Activated T-helper 2 cell treated with anti-CD3 and anti-CD28 coated beads, Interferon-gamma antibody, Interleukin-2, Interleukin-4, amounts not matched to agents 10 μg/mL and 5 μg/mL and 100 μg/mL, durations not matched to agents 14 hours and 24 hours and 36 hours (primary cell): ENCODE measurements at regions not wholly inside any gene's neighbourhood (a gene's known extent, or its start where the extent isn't known, plus 50 kb on each side); places are given as distances from the start of the nearest gene placed in this dataset.

ENCODE experiments used
- DNase-seq: peaks from one replicate; pipeline ENCODE4 v3.0.0; 2021; ENCODE audit warnings: low spot score
- H3K27ac Mint-ChIP-seq: one replicate; pipeline ENCODE4 v1.8.0; 2021; ENCODE audit warnings: mixed read lengths
- H3K27me3 Mint-ChIP-seq: one replicate; pipeline ENCODE4 v1.8.0; 2021; ENCODE audit warnings: low read depth, mixed read lengths
- H3K36me3 Mint-ChIP-seq: one replicate; pipeline ENCODE4 v1.8.0; 2021; ENCODE audit warnings: low read depth, mixed read lengths
- H3K4me1 Mint-ChIP-seq: one replicate; pipeline ENCODE4 v1.8.0; 2021; ENCODE audit warnings: low read depth, mixed read lengths
- H3K4me3 Mint-ChIP-seq: one replicate; pipeline ENCODE4 v1.8.0; 2021; ENCODE audit warnings: low read depth, mild to moderate bottlenecking, moderate library complexity, mixed read lengths
- H3K9me3 Mint-ChIP-seq: one replicate; pipeline ENCODE4 v1.8.0; 2021; ENCODE audit warnings: mixed read lengths
- intact Hi-C: fragments of 100-400 bp; cut with micrococcal nuclease; formaldehyde crosslinking; loops from one replicate; pipeline ENCODE4 v1.15.1; 2023

DNA sequence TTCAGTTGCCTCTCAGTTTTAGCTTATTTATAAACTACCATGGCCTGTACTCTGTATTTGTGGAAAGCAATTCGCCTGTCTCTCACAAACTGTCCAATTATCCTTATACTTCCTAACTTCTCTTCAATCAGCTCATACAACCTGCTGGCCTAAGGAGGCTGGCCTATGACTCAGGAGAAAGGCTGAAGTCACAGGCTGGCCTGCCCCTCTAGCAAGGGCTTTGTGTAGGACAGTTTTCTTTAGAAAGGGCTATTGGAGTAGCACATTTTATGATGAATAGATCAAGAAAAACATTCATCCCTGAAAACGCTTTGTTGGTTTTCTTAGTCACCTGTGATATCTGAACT is 988.7 kb upstream of the ARRDC3 start:
- no peaks in the 10 kb centered on the region for H3K36me3 Mint-ChIP-seq
- H3K4me3 Mint-ChIP-seq, result no peak overlapping the region
- no peaks in the 10 kb centered on the region for H3K4me1 Mint-ChIP-seq
- H3K9me3 Mint-ChIP-seq, result peaks cover 10% of the 10 kb centered on the region
- intact Hi-C loops, result no loop called here
- H3K27me3 Mint-ChIP-seq, result no peaks in the 10 kb centered on the region
- H3K27ac Mint-ChIP-seq, result no peak overlapping the region
- DNase-seq, result no peak

DNA sequence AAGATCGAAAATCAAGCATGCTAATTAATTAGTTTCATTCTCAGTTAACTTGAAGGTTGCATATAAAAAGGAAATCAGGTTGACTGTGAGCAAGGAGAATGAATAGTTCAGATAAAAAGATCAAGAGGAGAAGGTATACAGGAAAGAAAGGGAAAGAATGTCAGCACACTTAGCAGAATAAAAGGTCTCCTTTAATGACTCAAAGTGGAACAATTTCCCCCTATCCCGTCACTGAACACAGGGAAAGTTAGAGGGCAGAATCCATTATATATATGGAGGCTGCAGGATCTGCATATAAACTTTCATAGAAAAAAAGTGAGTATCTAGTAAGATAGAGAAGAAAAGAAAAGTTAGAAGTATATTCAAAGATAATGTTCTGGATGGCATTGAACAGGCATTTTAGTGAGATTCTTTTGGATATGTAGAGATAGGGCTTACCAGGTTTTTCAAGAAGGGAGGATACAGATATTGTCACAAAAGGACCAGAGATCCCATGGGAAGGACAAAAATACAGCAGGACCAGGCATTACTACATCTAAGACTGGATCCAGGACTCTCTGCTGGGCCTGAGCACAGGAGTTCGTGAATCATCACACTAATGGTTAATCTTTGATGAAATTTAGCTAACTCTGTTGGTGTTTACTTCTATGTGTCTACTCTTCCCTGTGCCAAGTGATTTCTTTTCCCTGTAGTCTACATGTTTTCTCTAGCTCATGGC is 988.2 kb upstream of the ARRDC3 start:
- DNase-seq, result no peak
- no peak overlapping the region for H3K27ac Mint-ChIP-seq
- no peaks in the 10 kb centered on the region for H3K27me3 Mint-ChIP-seq
- H3K4me1 Mint-ChIP-seq, result no peaks in the 10 kb centered on the region
- intact Hi-C loops, result no loop called here
- H3K9me3 Mint-ChIP-seq, result peaks cover 10% of the 10 kb centered on the region
- H3K4me3 Mint-ChIP-seq, result no peak overlapping the region
- H3K36me3 Mint-ChIP-seq, result no peaks in the 10 kb centered on the region

DNA sequence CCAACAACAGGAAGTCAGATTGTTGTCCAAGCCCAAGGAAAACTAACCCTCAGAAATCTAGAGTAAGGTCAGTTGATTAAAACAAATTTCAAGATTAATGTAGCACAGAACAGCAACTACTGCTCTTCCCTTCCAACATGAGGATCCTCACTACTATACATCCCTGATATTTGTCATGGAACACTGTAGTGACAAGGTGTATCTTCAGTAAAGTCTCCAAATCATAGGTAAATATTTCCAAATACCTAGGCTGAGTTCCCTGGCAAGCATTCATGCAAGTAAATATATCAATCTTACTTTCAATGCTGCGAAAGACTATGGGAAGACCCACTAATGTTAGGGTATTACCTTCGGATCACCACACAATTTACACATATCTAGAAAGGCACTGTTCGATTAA is 986.9 kb upstream of the ARRDC3 start:
- Mint-ChIP-seq H3K9me3 (peaks cover 10% of the 10 kb centered on the region), H3K4me1 (no peaks in the 10 kb centered on the region), H3K27me3 (no peaks in the 10 kb centered on the region), H3K4me3 (no peak overlapping the region), H3K27ac (no peak overlapping the region), H3K36me3 (no peaks in the 10 kb centered on the region)
- intact Hi-C loops, result no loop called here
- no peak for DNase-seq

DNA sequence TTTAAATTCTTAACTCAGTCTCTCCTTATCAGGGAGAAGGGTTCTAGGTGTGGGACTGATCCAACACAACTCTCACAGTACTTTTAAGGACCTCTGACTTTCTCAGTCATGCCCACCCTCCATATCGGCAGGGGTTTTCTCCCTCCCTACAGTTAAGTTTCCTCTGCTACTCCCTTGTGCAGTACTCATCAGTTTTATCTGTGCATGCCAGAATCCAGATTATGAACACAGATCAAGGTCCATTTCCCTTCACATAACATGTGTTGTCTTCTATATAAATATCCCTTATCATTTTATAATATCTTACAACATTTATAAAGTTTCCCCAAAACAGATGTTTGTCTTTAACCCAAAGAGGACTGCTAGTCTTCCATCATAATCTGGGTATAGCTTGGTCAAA is 986.5 kb upstream of the ARRDC3 start:
- Mint-ChIP-seq H3K36me3 (no peaks in the 10 kb centered on the region), H3K9me3 (peaks cover 10% of the 10 kb centered on the region), H3K27ac (no peak overlapping the region), H3K27me3 (no peaks in the 10 kb centered on the region), H3K4me1 (no peaks in the 10 kb centered on the region), H3K4me3 (no peak overlapping the region)
- intact Hi-C loops, result no loop called here
- no peak for DNase-seq

DNA sequence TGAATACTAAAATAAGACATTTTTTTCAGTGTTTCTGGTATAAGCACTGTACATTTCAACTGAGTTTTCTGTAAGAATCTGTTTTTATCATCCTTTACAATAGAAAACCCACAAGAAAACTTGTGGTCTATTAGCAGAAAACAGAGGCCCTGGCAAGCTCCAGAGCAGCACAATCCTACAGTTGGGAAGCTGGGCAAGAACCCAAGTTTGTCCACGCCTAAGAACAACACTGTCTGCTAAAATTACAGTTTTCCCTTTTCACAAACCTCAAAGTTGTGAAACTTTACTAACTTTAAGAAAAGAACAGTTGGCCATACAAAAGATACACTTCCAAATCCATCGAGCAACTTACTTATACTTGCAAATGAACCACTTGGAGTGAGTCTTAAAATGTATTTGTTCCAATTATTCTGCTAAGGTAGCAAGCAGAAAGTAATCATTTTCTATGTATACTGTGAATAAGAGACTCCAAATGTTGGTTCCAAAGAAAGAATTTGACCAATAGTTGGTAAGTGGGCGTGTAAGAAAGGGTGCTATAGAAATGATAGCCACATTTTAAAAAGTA is 982.0 kb upstream of the ARRDC3 start:
- H3K9me3 Mint-ChIP-seq, result peaks cover 8% of the 10 kb centered on the region

DNA sequence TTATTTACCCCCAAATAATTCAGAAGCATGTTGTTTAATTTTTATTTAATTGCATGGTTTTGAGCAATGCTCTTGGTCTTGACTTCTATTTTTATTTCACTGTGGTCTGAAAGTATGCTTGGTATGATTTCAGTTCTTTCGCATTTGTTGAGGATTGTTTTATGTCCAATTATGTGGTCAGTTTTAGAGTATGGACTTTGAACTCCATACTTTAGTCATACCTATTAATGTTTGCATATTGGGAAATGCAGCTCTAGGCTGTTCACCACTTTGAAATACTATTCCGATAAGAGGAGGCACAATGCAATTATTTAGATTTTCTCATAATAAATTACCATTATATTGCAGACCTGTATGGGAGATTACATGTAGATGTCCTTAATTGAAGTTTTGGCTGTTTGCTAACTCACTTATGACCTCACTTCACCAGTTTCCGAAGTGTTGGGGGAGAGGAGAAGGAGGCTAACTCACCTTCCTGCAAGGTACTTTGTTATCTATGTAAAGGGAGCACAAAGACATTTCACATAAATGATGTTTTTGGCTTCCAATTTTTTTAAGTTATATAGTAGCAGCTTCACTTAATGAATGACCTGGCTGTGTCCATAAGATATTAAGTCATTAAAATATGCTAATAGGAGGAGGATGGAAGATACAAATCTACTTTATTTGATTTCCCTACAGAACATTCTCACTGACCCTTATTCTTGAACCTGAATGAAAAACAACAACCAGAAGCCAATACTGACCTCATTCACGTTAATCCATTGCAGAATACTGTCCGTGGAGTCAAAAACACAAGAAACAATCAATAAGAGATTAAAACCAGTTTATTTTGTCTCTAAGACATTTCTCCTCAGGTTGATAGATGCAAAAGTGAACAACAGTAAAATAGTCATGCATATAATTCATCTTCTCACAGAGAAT is 970.3 kb upstream of the ARRDC3 start:
- intact Hi-C loops, result no loop called here
- H3K4me3 Mint-ChIP-seq, result no peak overlapping the region
- no peaks in the 10 kb centered on the region for H3K4me1 Mint-ChIP-seq
- H3K27ac Mint-ChIP-seq, result no peak overlapping the region
- no peak for DNase-seq
- H3K36me3 Mint-ChIP-seq, result no peaks in the 10 kb centered on the region
- H3K27me3 Mint-ChIP-seq, result no peaks in the 10 kb centered on the region
- H3K9me3 Mint-ChIP-seq, result peaks cover 25% of the 10 kb centered on the region

More for the DNA sequence above, 982.0 kb upstream of the ARRDC3 start:
- intact Hi-C loops, result no loop called here
- no peak for DNase-seq
- Mint-ChIP-seq H3K27ac (no peak overlapping the region), H3K36me3 (no peaks in the 10 kb centered on the region), H3K4me1 (no peaks in the 10 kb centered on the region), H3K4me3 (no peak overlapping the region), H3K27me3 (no peaks in the 10 kb centered on the region)

DNA sequence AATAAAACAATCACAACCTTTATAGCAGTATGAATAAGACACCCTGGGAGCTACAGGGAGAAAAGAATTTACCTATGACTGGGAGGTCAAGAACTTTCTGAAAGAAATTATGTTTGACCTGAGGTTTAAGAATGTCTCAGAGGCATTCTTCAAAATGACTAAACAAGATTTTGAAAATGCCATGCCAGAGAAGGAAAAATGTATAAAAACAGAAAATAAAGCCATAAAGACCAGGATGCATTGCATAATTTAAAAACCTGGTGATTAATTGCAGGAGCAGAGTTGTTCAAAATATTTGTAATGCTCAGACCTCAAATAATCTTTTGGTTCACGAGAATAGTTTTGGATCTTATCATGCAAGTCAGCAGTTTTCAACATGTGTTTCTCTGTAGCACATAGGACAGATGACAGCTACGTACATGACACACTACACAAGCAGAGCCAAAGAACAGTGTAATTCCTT is 954.7 kb upstream of the ARRDC3 start:
- Mint-ChIP-seq H3K27ac (no peak overlapping the region), H3K36me3 (no peaks in the 10 kb centered on the region), H3K27me3 (no peaks in the 10 kb centered on the region), H3K9me3 (no peaks in the 10 kb centered on the region), H3K4me1 (no peaks in the 10 kb centered on the region), H3K4me3 (no peak overlapping the region)
- intact Hi-C loops, result no loop called here
- no peak for DNase-seq

DNA sequence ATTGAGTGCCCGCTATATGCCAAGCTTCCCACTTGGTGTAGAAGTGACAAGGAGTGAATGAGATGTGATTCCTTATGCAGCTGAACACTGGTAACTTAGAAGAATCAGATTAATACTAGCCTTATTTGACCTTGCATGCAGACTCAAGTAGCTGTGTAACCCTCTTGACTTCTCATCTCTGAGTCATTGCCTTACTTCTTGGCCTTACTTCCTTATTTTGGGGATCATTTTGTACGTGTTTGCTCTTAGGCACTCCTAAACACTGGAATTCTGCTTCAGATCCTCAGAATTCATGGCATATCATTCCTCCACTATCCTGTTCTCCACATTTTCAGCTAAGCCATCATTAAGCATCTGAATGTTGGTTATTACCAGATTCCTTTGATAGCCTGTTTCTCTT is 948.9 kb upstream of the ARRDC3 start:
- no peak overlapping the region for H3K27ac Mint-ChIP-seq
- H3K4me1 Mint-ChIP-seq, result no peaks in the 10 kb centered on the region
- no peaks in the 10 kb centered on the region for H3K9me3 Mint-ChIP-seq
- DNase-seq, result no peak
- no peak overlapping the region for H3K4me3 Mint-ChIP-seq
- intact Hi-C loops, result no loop called here
- no peaks in the 10 kb centered on the region for H3K36me3 Mint-ChIP-seq
- no peaks in the 10 kb centered on the region for H3K27me3 Mint-ChIP-seq

DNA sequence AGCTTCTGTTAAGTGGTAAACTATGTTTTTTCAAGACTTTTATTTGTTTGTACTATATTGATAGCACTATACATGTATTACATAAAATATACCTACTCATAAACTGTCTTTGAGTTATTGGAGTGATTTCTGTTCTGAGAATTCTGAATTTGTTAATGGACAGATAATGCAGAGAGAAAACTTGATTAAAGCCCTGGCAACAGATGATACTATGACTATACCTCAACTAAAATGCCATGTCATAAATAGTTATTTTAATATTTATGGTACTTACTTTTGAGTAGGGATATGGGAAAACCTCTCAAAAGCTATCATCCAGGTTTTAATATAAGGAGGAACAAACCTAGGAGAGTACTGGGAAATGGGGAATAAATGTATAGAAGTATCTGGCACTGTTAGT is 947.2 kb upstream of the ARRDC3 start:
- intact Hi-C loops, result no loop called here
- Mint-ChIP-seq H3K36me3 (no peaks in the 10 kb centered on the region), H3K4me3 (no peak overlapping the region), H3K27ac (no peak overlapping the region), H3K27me3 (no peaks in the 10 kb centered on the region), H3K9me3 (no peaks in the 10 kb centered on the region), H3K4me1 (no peaks in the 10 kb centered on the region)
- no peak for DNase-seq

DNA sequence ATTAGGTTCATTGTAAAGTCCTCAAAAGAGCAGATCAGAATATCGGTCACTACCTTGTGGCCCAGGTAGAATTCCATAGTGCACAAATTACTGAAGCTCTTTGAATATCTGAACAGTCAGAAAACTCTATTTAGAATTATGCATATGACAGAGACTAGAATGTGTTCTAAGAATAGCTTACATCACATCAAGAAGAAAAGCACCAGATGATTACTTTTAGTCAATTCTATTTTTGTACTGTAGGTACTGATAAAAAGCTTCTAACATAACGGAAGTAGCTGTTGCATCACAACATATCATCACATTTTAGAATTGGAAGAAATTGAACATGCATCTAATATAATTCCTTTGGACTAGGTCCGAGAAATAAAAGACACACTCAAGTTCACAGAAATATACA is 946.6 kb upstream of the ARRDC3 start:
- H3K36me3 Mint-ChIP-seq, result no peaks in the 10 kb centered on the region
- DNase-seq, result no peak

DNA sequence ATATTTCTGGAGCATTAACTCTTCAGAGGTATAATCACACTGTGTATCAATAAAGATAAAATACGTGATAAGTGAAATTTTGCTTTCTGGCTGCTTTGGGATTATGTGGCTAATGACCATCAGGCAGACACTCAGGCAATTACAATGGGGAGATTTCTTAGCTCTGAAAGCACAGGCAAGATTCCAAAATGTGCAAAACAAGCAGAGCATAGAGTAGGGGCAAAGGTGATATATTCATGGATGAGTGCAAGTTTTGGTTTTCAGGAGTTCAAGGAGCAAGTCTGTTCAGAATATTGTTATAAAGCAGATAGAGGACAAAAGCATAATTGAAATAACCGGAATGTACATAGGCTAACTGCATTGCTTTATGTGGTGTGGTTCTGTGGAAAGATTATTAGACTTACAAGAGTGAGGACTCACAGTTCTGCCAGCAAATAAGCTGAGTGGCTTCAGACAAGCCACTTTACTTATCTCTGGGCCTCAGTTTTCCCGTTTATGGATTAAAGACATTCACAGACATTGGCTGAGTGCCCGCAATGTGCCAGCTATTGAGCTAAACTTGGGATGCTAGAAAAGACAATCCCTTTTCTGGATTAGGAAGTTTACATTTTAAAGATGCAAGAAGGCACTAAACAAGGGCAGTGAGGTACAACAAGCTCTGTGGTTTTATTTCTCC is 945.6 kb upstream of the ARRDC3 start:
- no peaks in the 10 kb centered on the region for H3K27me3 Mint-ChIP-seq
- H3K9me3 Mint-ChIP-seq, result no peaks in the 10 kb centered on the region
- DNase-seq, result no peak
- no peaks in the 10 kb centered on the region for H3K36me3 Mint-ChIP-seq
- H3K4me3 Mint-ChIP-seq, result no peak overlapping the region
- intact Hi-C loops, result no loop called here
- no peak overlapping the region for H3K27ac Mint-ChIP-seq
- no peaks in the 10 kb centered on the region for H3K4me1 Mint-ChIP-seq

More for the DNA sequence above, 946.6 kb upstream of the ARRDC3 start:
- Mint-ChIP-seq H3K27ac (no peak overlapping the region), H3K4me3 (no peak overlapping the region), H3K27me3 (no peaks in the 10 kb centered on the region), H3K4me1 (no peaks in the 10 kb centered on the region), H3K9me3 (no peaks in the 10 kb centered on the region)
- intact Hi-C loops, result no loop called here

DNA sequence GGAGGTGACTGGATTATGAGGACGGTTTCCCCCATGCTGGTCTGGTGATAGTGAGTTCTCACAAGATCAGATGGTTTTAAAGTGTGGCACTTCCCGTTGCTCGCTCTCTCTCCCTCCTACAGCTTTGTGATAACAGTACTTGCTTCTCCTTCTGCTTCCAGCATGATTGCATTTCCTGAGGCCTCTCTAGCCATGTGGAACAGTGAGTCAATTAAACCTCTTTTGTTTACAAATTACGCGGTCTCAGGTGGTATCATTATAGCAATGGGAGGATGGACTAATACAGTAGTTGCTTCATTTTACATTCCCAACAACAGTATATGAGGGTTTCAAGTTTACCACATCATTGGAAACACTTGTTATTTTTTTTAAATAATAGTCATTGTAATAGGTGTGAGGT is 937.3 kb upstream of the ARRDC3 start:
- Mint-ChIP-seq H3K27me3 (no peaks in the 10 kb centered on the region), H3K27ac (no peak overlapping the region), H3K4me1 (no peaks in the 10 kb centered on the region), H3K4me3 (no peak overlapping the region), H3K36me3 (no peaks in the 10 kb centered on the region), H3K9me3 (no peaks in the 10 kb centered on the region)
- intact Hi-C loops, result no loop called here
- no peak for DNase-seq

DNA sequence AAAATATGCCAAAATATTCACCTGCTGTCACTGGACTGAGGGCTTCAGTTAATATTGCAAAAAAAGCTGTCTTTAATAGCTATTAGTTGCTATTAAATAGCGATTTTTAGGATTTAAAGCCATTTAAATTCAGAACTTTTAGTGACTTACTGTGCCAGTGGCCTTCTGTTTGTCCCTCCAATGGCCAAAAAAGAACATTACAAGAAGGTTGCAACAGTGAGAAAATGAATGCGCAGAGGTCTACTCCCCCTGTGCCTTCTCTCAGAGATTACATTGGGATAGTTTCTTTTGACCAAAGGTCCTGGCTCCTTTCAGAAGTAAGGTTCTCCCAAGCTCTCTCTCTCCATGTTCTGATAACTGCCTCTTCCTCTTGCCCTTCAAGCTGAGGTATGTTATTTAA is 930.3 kb upstream of the ARRDC3 start:
- H3K9me3 Mint-ChIP-seq, result no peaks in the 10 kb centered on the region
- H3K4me3 Mint-ChIP-seq, result no peak overlapping the region
- H3K4me1 Mint-ChIP-seq, result no peaks in the 10 kb centered on the region
- no peak for DNase-seq
- H3K36me3 Mint-ChIP-seq, result no peaks in the 10 kb centered on the region
- no peak overlapping the region for H3K27ac Mint-ChIP-seq
- intact Hi-C loops, result no loop called here
- H3K27me3 Mint-ChIP-seq, result no peaks in the 10 kb centered on the region
